NCI-H748 treated with DMSO at 0.1 percent for 48 hours (cell line): ENCODE measurements at regions not wholly inside any gene's neighbourhood (a gene's known extent, or its start where the extent isn't known, plus 50 kb on each side); places are given as distances from the start of the nearest gene placed in this dataset.

Experiments used
- DNase-seq: peaks from one replicate; lab custom pipeline; 2025; lab: John Stamatoyannopoulos, UW

- no peak for DNase-seq
These were observed 136.4 kb upstream of the IQSEC1 start for GRCh38 chr3:13209634-13209997.

GRCh38 chr3:13208706-13209633, 135.7 kb upstream of the IQSEC1 start:
- no peak for DNase-seq

GRCh38 chr3:13207975-13208705, 134.9 kb upstream of the IQSEC1 start:
- DNase-seq = no peak

- DNase-seq = no peak
These were observed 134.3 kb upstream of the IQSEC1 start for GRCh38 chr3:13207578-13207922.

GRCh38 chr3:13206799-13207577, 133.8 kb upstream of the IQSEC1 start:
- DNase-seq = no peak

- no peak for DNase-seq
These were observed 132.4 kb upstream of the IQSEC1 start for GRCh38 chr3:13205567-13206143.

- no peak for DNase-seq
These were observed 130.9 kb upstream of the IQSEC1 start for GRCh38 chr3:13204177-13204581.

GRCh38 chr3:13203398-13204176, 130.4 kb upstream of the IQSEC1 start:
- no peak for DNase-seq

- no peak for DNase-seq
These were observed 129.6 kb upstream of the IQSEC1 start for GRCh38 chr3:13202744-13203397.

- no peak for DNase-seq
These were observed 128.6 kb upstream of the IQSEC1 start for GRCh38 chr3:13201851-13202250.

- no peak for DNase-seq
These were observed 127.7 kb upstream of the IQSEC1 start for GRCh38 chr3:13200946-13201345.

- no peak for DNase-seq
These were observed 127.2 kb upstream of the IQSEC1 start for GRCh38 chr3:13200465-13200864.

- DNase-seq = no peak
These were observed 126.7 kb upstream of the IQSEC1 start for GRCh38 chr3:13199899-13200451.

GRCh38 chr3:13199006-13199776, 126.0 kb upstream of the IQSEC1 start:
- DNase-seq = no peak

GRCh38 chr3:13198264-13198879, 125.1 kb upstream of the IQSEC1 start:
- no peak for DNase-seq

GRCh38 chr3:13197795-13198194, 124.6 kb upstream of the IQSEC1 start:
- DNase-seq = no peak

- DNase-seq = no peak
These were observed 124.1 kb upstream of the IQSEC1 start for GRCh38 chr3:13197281-13197680.

GRCh38 chr3:13195374-13195773, 122.1 kb upstream of the IQSEC1 start:
- DNase-seq = no peak
